Body of pancreas (tissue), 4 donors: ENCODE measurements at regions not wholly inside any gene's neighbourhood (a gene's known extent, or its start where the extent isn't known, plus 50 kb on each side); places are given as distances from the start of the nearest gene placed in this dataset.

Experiments
- CTCF ChIP-seq, 7 experiments: fragments of 450-650 bp in 4 of 7; fragments of 200-600 bp in 3 of 7; sonication (generic) in 3 of 7; IDR thresholded peaks; one replicate each; pipeline ENCODE4 v1.5.1; 2016 to 2019; ENCODE audit warnings: antibody characterized with exemption in 7 of 7
- POLR2A ChIP-seq, 3 donors: fragments of 450-650 bp; IDR thresholded peaks; one replicate each; pipeline ENCODE4 v1.6.1; 2016; ENCODE audit warnings: antibody characterized with exemption in 3 of 3, mild to moderate bottlenecking in 2 of 3

- TF ChIP-seq POLR2A (IDR thresholded peaks at IDR 0.05) (no peak), CTCF (IDR thresholded peaks at IDR 0.05) (no peak)
Observed at GRCh38 chr3:120544361-120544760, 51.8 kb upstream of the NDUFB4 start.
